ENCODE measurements at regions not wholly inside any gene's neighbourhood (a gene's known extent, or its start where the extent isn't known, plus 50 kb on each side); places are given as distances from the start of the nearest gene placed in this dataset.
"Not testable (repeated sequence)": the region's sequence is repeated elsewhere in the genome, so short reads cannot be mapped to it uniquely, and the experiment has no call there.

DNA sequence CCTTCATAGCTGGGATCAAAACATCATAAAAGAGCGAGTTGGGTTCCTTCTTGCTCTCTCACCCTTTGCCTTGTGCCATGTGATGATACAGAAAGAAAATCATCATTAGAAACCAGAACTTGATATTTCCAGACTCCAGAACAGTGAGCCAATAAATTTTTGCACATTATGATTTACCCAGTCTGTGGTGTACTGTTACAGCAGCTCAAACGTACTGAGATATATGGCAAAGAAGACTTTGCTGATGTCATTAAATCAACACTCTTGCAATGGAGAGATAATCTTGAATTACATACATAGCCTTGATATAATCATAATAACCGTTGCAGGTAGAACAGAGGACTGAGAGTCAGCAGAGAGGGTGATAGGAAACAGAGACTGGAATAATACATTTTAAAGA is 1271.6 kb downstream of the CDH12 start:
- Mint-ChIP-seq H3K27me3 (ENCODE audit: insufficient read depth) (no peaks in the 10 kb centered on the region), H3K4me1 (ENCODE audit: low read depth) (no peaks in the 10 kb centered on the region), H3K27ac (no peak overlapping the region), H3K9me3 (peaks cover 18% of the 10 kb centered on the region), H3K36me3 (ENCODE audit: low read depth) (no peaks in the 10 kb centered on the region), H3K4me3 (no peak overlapping the region)
- intact Hi-C loops (cut with micrococcal nuclease) = no loop called here
- no peak for DNase-seq (ENCODE audit: low spot score)

DNA sequence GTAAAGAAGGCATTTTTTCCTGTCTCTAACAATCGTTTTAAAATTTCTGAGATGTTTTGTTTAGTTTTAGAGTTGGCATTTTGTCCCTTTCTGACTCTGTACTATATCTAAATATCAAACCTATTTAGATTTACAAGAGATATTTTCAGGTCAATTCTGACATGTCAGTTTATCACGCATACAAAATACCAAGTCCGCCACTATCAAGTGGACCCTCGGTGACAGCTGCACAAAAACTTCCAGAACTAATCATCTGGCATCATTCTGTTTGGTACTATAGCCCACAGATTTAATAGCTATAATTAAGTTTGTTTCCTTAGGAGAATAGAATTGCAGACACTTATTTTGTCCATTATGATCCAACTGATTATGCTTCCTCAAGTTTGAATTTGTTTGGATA is 1278.2 kb downstream of the CDH12 start:
- DNase-seq (ENCODE audit: low spot score) = no peak
- Mint-ChIP-seq H3K4me1 (ENCODE audit: low read depth) (no peaks in the 10 kb centered on the region), H3K36me3 (ENCODE audit: low read depth) (no peaks in the 10 kb centered on the region), H3K9me3 (peaks cover 4% of the 10 kb centered on the region), H3K4me3 (no peak overlapping the region), H3K27ac (no peak overlapping the region), H3K27me3 (ENCODE audit: insufficient read depth) (no peaks in the 10 kb centered on the region)
- intact Hi-C loops (cut with micrococcal nuclease) = no loop called here

DNA sequence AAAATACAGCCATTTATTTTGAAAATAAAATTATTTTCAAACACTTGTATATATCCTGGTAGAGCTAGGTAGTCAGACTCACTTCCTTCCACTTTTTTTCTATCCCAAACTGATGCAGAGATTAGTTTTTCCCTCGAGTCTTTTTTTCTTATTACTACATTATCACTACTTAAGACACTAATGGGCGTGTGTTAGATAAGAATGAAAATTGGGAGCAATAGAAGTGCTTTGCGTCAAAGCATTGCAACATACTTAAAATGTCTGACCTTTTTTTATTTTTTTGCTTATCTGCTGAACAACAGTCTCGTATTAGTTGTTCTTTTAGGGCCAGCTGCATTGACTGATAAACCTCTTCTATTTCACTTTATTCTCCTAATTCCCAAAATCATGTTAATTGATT is 1278.7 kb downstream of the CDH12 start:
- intact Hi-C loops (cut with micrococcal nuclease) = no loop called here
- no peaks in the 10 kb centered on the region for H3K4me1 Mint-ChIP-seq (ENCODE audit: low read depth)
- no peak overlapping the region for H3K4me3 Mint-ChIP-seq
- no peak overlapping the region for H3K27ac Mint-ChIP-seq
- H3K9me3 Mint-ChIP-seq = peaks cover 4% of the 10 kb centered on the region
- H3K36me3 Mint-ChIP-seq (ENCODE audit: low read depth) = no peaks in the 10 kb centered on the region
- no peaks in the 10 kb centered on the region for H3K27me3 Mint-ChIP-seq (ENCODE audit: insufficient read depth)
- DNase-seq (ENCODE audit: low spot score) = no peak

DNA sequence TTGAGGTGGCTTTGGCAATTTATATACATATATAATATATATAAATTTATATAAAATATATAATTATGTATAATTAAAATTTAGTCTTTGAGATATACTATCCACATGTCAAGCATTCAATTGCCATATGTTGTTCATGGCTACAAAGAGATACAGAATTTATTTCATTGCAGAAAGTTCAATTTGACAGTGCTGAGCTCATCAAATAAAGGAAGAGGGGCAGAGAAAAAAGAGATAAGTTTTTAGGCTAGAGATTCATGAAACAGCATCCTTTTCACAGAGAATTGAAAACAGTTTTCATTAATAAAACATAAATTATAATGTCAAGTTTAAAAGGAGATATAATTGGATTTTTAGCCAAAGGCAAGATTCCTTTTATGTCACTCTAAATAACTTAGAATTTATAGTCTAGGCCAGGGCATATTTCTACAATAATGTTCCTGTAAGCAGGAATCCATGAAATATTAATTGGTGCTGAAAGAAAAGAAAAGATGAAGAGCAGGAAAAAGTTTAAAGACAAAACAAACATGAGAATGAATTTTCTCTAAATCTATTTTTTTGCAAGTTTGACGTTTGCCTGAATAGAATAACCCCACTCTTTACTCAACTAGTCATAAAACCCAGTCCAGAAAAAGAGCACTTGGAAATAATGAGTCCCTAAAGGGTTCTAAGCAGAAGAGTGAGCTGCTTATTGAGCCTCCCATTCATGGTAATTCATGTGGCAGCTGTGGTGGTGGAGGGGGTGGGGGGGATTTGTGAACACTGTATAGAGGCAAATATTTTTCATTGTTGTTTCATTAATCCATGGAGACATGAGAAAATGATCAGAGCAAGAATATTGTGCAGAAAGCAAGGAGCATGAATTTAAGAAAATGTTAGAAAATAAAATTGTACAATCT is 1279.5 kb downstream of the CDH12 start:
- Mint-ChIP-seq H3K4me1 (ENCODE audit: low read depth) (no peaks in the 10 kb centered on the region), H3K9me3 (peaks cover 4% of the 10 kb centered on the region), H3K27ac (no peak overlapping the region), H3K27me3 (ENCODE audit: insufficient read depth) (no peaks in the 10 kb centered on the region), H3K36me3 (ENCODE audit: low read depth) (no peaks in the 10 kb centered on the region), H3K4me3 (no peak overlapping the region)
- intact Hi-C loops (cut with micrococcal nuclease) = no loop called here
- DNase-seq (ENCODE audit: low spot score) = no peak

DNA sequence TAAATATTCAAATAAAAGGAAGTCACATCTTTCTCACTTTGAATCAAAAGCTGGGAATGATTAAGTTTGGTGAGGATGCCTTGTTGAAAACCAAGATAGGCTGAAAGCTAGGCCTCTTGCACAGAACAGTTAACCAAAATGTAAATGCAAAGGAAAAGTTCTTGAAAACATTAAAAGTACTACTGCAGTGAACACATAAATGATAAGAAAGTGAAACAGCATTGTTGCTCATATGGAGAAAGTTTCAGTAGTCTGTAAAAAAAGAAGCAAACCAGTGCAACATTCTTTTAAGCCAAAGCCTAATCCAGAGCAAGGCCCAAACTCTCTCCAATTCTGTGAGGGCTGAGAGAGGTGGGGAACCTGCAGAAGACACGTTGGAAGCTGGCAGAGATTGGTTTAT is 1281.9 kb downstream of the CDH12 start:
- H3K27me3 Mint-ChIP-seq (ENCODE audit: insufficient read depth); H3K36me3 Mint-ChIP-seq (ENCODE audit: low read depth); DNase-seq (ENCODE audit: low spot score); H3K9me3 Mint-ChIP-seq; H3K27ac Mint-ChIP-seq; H3K4me1 Mint-ChIP-seq (ENCODE audit: low read depth); intact Hi-C loops (cut with micrococcal nuclease); H3K4me3 Mint-ChIP-seq: not testable (repeated sequence)

DNA sequence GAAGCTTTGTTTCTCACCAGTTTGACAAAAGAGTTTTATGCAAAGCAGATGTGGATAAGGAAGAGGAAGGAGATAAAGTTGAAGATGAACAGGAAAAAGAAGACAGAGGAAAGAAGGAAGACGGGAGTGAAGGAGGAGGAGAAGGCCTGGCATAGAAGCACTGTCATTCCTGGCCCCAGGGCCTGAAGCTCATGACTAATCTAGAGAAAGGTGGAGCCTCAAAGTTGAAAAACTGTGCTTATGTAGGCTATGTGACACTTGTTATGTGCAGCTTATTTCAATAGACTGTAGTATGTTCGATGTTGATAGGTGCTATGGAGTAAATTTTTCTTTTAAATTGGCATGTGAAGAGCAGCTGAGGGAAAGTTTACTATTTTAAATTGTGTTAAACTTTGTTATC is 1294.0 kb downstream of the CDH12 start:
- intact Hi-C loops (cut with micrococcal nuclease); H3K4me1 Mint-ChIP-seq (ENCODE audit: low read depth); H3K27ac Mint-ChIP-seq; H3K4me3 Mint-ChIP-seq; H3K9me3 Mint-ChIP-seq; H3K36me3 Mint-ChIP-seq (ENCODE audit: low read depth); H3K27me3 Mint-ChIP-seq (ENCODE audit: insufficient read depth); DNase-seq (ENCODE audit: low spot score): not testable (repeated sequence)

DNA sequence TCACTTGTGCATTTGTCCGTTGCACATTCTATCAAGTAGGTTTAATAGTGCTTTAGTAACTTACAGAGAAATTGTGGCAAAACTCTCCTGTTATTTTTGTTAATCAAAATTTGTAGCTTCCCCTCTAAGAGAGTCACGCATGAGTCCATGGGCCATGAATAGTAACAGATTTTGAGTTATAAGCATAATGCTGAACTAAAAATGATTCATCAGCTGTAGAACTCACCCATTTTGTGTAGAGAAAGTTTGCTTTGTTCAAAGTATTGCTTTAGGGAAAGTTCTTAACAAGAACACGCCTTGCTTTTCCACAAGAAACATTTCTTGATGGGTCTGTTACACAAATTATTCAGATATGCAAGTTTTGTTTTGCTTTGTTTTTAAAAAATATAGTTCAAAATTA is 1300.9 kb downstream of the CDH12 start:
- intact Hi-C loops (cut with micrococcal nuclease); H3K9me3 Mint-ChIP-seq; H3K27me3 Mint-ChIP-seq (ENCODE audit: insufficient read depth); H3K4me3 Mint-ChIP-seq; H3K36me3 Mint-ChIP-seq (ENCODE audit: low read depth); H3K27ac Mint-ChIP-seq; H3K4me1 Mint-ChIP-seq (ENCODE audit: low read depth); DNase-seq (ENCODE audit: low spot score): not testable (repeated sequence)

DNA sequence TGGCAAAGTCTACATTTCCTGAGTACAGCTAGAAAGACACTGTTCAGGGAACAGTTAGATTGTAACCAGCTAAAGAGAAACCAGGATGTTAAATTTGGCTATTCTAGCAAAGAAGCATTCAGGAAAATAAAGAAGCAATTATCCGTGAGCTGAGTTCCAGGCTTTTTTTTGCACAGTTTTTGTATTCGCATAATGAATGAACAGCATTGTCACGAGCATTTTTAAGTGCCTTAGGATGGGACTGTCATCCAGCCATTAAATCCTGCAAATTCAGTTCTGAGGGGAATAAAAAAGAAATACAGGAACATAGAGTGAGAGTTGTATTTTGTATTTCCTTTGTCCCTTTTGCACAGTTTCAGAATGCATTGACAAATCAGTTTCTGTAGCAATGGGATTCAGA is 1302.2 kb downstream of the CDH12 start:
- not testable (repeated sequence) for H3K27me3 Mint-ChIP-seq (ENCODE audit: insufficient read depth); H3K27ac Mint-ChIP-seq; H3K9me3 Mint-ChIP-seq

DNA sequence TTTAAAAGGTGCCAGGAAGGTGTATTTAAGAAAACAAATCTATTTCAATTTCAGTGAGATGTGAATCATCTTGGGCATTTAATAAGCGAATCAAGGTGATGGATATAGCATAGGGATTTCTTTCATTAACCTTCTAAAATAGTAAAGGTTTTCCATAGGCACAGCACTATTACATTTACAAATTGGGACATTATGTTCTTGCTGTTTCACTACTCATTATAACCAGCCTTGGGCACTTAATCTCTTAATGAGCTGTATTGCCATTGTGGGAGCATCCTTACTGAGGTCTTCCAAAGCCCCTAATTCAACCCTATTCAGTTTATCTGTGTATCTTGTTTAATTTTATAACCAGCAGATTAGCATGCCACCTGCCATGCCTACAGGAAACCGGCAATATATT is 1305.5 kb downstream of the CDH12 start:
- not testable (repeated sequence) for H3K27ac Mint-ChIP-seq; H3K9me3 Mint-ChIP-seq; H3K27me3 Mint-ChIP-seq (ENCODE audit: insufficient read depth)

More for the DNA sequence above, 1302.2 kb downstream of the CDH12 start:
- DNase-seq (ENCODE audit: low spot score); H3K4me1 Mint-ChIP-seq (ENCODE audit: low read depth); H3K4me3 Mint-ChIP-seq; intact Hi-C loops (cut with micrococcal nuclease); H3K36me3 Mint-ChIP-seq (ENCODE audit: low read depth): not testable (repeated sequence)

DNA sequence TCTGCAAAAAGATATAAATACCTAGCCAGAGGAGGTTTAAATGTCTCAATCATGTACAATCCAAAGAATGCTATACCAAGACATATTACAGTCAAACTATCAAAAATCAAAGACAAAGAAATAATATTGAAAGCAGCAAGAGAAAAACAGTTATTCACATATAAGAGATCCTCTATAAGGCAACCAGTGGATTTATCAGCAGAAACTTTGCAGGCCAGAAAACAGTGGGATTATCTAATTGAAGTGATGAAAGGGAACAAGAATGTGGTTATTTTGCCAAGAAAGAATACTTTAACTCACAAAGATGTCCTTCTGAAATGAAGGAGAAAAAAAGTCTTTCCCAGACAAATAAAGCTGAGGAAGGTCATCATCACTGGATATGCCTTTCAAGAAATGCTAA is 1318.0 kb downstream of the CDH12 start:
- H3K4me1 Mint-ChIP-seq (ENCODE audit: low read depth); intact Hi-C loops (cut with micrococcal nuclease); DNase-seq (ENCODE audit: low spot score); H3K36me3 Mint-ChIP-seq (ENCODE audit: low read depth); H3K27ac Mint-ChIP-seq; H3K4me3 Mint-ChIP-seq; H3K27me3 Mint-ChIP-seq (ENCODE audit: insufficient read depth); H3K9me3 Mint-ChIP-seq: not testable (repeated sequence)

More for the DNA sequence above, 1305.5 kb downstream of the CDH12 start:
- DNase-seq (ENCODE audit: low spot score); H3K4me3 Mint-ChIP-seq; intact Hi-C loops (cut with micrococcal nuclease); H3K36me3 Mint-ChIP-seq (ENCODE audit: low read depth); H3K4me1 Mint-ChIP-seq (ENCODE audit: low read depth): not testable (repeated sequence)

DNA sequence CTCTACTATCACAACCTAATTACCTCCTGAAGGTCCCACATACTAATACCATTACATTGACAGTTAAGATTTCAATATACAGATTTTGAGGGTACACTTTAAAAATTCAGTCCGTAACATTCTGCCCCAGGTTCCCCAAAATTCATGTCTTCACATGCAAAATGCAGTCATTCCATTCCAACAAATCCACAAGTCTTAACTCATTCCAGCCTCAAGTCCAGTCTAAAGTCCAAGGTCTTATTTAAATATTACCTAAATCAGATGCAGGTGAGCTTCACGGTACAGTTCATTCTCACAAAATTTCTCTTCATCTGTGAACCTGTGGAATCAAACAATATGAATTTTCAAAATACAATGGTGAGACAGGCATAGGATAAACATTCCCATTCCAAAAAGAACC is 1332.0 kb downstream of the CDH12 start:
- H3K27ac Mint-ChIP-seq; DNase-seq (ENCODE audit: low spot score); H3K4me1 Mint-ChIP-seq (ENCODE audit: low read depth); intact Hi-C loops (cut with micrococcal nuclease); H3K9me3 Mint-ChIP-seq; H3K4me3 Mint-ChIP-seq; H3K36me3 Mint-ChIP-seq (ENCODE audit: low read depth); H3K27me3 Mint-ChIP-seq (ENCODE audit: insufficient read depth): not testable (repeated sequence)

DNA sequence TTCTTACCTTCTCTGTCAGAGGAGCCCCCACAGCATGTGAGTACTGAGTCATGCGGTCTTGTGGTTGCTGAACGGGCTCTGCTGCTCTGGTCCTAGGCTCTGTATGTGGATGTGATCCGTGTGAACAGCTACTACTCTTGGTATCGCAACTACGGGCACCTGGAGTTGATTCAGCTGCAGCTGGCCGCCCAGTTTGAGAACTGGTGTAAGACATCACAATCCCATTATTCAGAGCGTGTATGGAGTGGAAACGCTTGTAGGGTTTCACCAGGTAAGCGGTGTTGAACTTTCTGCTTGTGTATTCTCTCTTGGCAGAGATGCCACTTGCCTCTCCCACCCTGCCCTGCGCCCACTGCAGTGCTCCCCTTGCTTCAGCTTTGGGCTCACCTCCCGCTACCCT is 1356.2 kb downstream of the CDH12 start:
- intact Hi-C loops (cut with micrococcal nuclease); H3K9me3 Mint-ChIP-seq; H3K4me1 Mint-ChIP-seq (ENCODE audit: low read depth); H3K27me3 Mint-ChIP-seq (ENCODE audit: insufficient read depth); H3K36me3 Mint-ChIP-seq (ENCODE audit: low read depth); H3K4me3 Mint-ChIP-seq; DNase-seq (ENCODE audit: low spot score); H3K27ac Mint-ChIP-seq: not testable (repeated sequence)

DNA sequence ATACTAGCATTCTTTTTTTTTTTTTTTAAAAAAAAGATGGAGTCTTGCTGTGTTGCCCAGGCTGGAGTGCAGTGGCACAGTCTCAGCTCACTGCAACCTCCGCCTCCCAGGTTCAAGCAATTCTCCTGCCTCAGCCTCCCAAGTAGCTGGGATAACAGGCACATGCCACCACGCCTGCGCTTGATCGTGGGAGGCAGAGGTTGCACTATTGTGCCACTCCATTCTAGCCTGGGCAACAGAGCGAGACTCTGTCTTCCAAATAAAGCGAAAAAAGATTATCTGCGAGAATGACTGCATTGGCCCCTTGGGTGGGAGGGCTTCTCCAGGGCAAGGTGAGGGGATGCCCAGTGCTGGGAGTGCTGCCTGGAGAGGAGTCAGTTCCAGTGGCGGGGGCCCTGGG is 1357.1 kb downstream of the CDH12 start:
- H3K4me1 Mint-ChIP-seq (ENCODE audit: low read depth); DNase-seq (ENCODE audit: low spot score); H3K27ac Mint-ChIP-seq; H3K27me3 Mint-ChIP-seq (ENCODE audit: insufficient read depth); H3K4me3 Mint-ChIP-seq; intact Hi-C loops (cut with micrococcal nuclease); H3K9me3 Mint-ChIP-seq; H3K36me3 Mint-ChIP-seq (ENCODE audit: low read depth): not testable (repeated sequence)

DNA sequence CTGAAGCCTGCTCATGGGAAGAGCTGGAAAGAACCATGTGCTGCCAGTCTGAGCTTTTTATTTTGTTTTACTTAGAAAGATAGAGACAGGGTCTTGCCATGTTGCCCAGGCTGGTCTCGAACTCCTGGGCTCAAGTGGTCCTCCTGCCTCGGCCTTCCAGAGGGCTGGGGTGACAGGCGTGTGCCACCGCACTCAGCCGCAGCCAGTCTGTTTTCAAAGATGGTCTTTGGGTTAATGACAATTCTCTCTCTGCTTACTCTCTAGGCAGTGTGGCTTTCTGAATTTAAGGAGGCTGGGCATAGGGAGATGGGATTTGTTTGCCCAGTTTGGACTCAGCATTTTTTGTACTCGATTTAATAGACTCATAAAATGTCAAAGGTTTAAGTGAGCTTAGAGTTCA is 1357.9 kb downstream of the CDH12 start:
- not testable (repeated sequence) for H3K4me3 Mint-ChIP-seq, H3K27ac Mint-ChIP-seq

More for the DNA sequence above, 1357.9 kb downstream of the CDH12 start:
- H3K4me1 Mint-ChIP-seq (ENCODE audit: low read depth); intact Hi-C loops (cut with micrococcal nuclease); H3K27me3 Mint-ChIP-seq (ENCODE audit: insufficient read depth); H3K9me3 Mint-ChIP-seq; H3K36me3 Mint-ChIP-seq (ENCODE audit: low read depth); DNase-seq (ENCODE audit: low spot score): not testable (repeated sequence)

Data from activated T-helper 1 cell treated with anti-CD3 and anti-CD28 coated beads, Interleukin-12 subunit alpha, Interleukin-12 subunit beta, Interleukin-2, Interleukin-4 antibody, amounts not matched to agents 30 ng/mL and 10 ng/mL and 1 ng/mL, durations not matched to agents 14 hours and 24 hours and 36 hours (primary cell).